ENCODE measurements at regions not wholly inside any gene's neighbourhood (a gene's known extent, or its start where the extent isn't known, plus 50 kb on each side); places are given as distances from the start of the nearest gene placed in this dataset.

DNA sequence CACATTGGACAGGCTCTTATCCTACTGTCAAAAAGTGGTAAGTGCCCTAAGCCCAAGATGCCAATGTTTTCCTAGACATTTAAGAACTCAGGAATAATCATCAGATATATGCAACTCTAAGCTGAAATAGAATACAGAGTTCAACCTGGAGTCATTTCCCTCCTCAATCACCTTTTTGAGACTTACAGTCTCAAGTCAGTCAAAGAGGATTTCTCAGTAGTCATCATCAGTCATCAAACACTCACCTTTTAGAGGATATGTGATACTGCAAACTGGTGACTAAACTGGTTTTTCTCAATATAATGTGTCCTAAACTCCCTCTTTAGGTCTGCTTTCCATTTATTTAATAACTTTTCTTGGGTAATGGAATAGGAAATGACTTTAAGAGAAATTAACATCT, 145.3 kb upstream of the ADAMTS5 start:
- TF ChIP-seq, protein P1, sequence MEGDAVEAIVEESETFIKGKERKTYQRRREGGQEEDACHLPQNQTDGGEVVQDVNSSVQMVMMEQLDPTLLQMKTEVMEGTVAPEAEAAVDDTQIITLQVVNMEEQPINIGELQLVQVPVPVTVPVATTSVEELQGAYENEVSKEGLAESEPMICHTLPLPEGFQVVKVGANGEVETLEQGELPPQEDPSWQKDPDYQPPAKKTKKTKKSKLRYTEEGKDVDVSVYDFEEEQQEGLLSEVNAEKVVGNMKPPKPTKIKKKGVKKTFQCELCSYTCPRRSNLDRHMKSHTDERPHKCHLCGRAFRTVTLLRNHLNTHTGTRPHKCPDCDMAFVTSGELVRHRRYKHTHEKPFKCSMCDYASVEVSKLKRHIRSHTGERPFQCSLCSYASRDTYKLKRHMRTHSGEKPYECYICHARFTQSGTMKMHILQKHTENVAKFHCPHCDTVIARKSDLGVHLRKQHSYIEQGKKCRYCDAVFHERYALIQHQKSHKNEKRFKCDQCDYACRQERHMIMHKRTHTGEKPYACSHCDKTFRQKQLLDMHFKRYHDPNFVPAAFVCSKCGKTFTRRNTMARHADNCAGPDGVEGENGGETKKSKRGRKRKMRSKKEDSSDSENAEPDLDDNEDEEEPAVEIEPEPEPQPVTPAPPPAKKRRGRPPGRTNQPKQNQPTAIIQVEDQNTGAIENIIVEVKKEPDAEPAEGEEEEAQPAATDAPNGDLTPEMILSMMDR (IDR thresholded peaks at IDR 0.05) = no peak
- no peak for TF ChIP-seq POLR2A (IDR thresholded peaks at IDR 0.05)
